ENCODE measurements at regions not wholly inside any gene's neighbourhood (a gene's known extent, or its start where the extent isn't known, plus 50 kb on each side); places are given as distances from the start of the nearest gene placed in this dataset.
"Not testable (repeated sequence)": the region's sequence is repeated elsewhere in the genome, so short reads cannot be mapped to it uniquely, and the experiment has no call there.

GRCh38 chrX:129158505-129158904 lies 364.8 kb downstream of the SMARCA1 start:
- DNase-seq, result no peak

DNA sequence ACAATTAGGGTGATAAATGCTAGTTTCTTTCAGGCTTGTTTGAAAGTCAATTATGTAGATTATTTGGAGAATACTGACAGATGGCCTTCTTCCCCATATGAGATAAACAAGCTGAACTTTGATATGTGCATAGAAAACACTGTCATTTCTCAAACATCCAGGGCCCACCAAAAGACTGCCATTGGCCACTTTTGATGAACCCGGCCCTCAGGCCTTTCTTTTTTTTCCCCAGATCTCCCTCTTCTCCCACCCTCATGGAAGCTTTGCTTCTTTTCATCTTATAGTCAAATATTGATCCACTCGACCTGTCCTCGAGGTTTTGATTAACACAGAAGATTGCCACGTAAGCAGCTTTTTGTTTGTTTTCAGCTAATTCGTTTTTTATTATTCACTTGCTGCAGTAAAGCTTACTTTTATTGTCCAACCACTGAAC lies 377.4 kb downstream of the SMARCA1 start:
- no peak for DNase-seq

GRCh38 chrX:129145385-129145784 lies 377.9 kb downstream of the SMARCA1 start:
- DNase-seq, result no peak

GRCh38 chrX:129144172-129145038 lies 378.9 kb downstream of the SMARCA1 start:
- no peak for DNase-seq

DNA sequence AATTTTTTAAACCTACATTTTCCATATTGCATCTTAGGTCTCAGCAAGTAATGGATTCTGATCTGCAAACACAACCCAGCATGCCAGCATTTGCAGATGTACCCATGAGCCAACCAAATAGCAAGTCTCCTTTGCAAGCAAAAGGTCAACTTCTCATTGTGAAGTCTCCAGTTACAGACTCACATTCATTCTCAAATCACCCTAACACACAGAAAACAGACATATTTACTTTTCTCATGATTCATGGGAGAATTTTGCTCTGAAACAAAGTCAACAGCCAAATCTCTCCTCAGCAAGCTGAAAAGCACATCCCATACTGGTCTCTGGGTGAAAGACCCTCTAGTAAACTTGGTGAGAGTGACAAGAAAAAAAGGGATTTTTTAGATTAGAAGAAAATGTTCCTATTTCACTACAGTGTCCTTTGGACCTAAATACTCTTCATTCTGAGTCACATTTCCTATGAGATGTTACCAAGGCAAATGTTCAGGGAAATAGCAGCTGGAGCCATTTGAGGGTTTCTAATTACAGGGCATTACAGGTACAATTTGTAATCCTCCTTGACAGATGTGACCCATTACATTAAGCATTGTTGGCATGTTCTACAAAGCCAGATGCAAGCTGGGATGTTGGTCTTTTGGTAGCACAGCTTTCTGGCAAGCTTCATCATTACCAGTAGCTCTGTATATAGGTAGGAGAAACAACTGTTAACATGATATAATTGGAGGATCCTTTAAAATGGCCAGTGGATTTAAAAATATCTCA lies 383.3 kb downstream of the SMARCA1 start:
- DNase-seq, result no peak

DNA sequence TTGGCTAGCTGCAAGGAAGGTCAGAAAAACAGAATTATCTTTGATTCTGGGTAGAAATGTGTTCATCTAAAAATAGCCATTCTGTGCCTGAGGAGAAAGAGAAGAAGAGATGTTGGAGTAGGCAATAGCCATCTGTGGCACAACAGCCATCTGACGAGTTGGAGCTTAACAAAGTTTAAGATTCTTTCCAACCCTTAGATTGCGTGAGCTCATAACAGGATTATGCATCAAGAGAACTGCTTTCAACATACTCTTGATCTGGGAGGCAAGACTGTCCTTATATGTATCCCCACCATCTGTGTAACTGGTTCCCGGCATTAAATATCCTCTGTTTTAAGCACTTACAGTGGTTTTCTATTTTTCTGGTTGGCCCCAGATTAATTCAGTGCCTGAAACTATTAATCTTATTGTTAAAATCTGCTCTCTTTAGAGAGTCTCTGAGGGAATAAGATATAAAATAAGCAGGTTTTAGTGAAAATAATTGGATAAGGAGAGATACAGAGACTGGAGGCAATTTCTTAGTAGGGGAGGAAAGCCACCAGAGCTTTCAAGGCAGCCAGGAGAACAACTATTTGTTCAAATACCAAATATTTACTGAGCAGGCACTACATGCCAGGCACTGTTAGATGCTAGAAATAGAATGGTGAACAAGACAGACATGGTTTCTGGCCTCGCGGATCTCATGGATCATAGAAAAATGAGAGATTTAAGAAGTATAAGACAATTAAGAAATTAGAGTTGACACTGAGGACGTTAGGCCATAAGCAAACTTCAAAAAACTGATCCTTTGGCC lies 398.0 kb downstream of the SMARCA1 start:
- no peak for DNase-seq

DNA sequence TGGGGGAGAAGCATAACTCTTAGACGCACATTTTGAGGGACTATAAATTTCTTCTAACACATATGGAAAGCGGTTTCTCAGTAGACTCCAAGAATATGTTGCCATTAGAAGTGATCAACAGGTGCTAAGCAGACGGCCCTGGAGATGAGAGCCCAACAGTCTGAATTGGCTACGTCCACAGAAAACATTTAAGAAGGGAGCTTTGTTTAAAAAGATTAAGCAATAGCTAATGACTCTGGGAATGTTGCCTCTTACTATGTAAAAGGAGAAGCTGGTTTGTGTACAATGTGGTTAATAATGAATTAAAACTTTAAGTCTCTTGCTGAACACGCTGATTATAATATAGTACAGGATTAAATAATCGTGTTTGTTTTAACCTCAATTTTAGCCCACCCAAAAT lies 399.5 kb downstream of the SMARCA1 start:
- DNase-seq, result no peak

- no peak for DNase-seq
Measured at GRCh38 chrX:129116676-129117470, 406.4 kb downstream of the SMARCA1 start.

GRCh38 chrX:129115935-129116334 lies 407.4 kb downstream of the SMARCA1 start:
- DNase-seq, result no peak

DNA sequence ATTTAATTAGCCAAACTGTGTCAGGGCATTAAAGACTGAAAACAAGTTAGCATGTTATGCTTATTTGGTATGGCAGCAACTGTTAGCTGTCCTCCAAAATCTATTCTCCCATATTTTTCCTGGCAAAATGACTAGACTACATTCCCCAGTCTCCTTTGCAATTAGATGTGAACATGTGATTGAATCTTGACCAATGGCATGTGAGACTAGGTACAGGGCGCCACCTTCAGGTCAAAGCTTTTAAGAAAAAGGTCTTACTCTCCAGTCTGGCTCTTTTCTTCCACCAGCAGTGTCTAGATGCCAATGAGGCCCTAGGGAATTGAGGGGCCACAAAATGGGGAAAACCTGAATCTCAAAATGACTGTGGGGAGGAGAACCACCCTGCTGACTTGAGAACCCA lies 408.2 kb downstream of the SMARCA1 start:
- no peak for DNase-seq

DNA sequence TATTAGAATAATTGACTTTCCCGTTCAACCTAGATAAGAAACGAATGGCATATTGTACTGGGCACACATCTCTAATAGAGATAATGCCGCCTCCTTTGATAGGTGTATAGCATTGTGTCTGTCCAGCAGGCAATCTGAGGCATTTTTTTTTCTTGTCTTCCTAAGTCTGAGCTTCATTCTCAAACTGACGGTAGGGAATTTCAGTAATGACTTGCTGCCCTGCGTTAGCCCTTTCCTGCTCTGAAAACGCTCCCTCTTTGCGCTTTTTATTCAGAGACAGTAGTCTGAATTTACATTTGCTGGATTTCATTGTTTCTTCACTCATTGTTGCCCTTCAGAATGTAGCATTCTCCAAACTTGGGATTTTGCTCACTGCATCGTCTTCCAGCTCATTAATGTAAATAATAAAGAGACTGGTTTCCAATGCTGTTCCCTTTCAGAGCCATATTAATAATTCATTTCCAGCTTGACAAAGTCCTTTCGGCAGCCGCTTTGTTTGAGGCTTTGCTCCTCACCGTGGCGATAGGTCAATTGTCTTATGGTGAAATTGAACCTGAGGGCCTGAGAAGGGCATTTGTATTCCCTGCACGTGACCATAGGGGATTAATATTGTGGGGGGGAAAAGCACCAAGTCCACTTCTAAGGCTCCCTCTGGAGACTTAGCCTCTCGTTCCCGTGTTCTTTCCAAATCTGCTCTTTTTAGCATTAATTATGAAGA lies 412.1 kb downstream of the SMARCA1 start:
- no peak for DNase-seq

- no peak for DNase-seq
Measured at GRCh38 chrX:129108936-129109335, 414.4 kb downstream of the SMARCA1 start.

DNA sequence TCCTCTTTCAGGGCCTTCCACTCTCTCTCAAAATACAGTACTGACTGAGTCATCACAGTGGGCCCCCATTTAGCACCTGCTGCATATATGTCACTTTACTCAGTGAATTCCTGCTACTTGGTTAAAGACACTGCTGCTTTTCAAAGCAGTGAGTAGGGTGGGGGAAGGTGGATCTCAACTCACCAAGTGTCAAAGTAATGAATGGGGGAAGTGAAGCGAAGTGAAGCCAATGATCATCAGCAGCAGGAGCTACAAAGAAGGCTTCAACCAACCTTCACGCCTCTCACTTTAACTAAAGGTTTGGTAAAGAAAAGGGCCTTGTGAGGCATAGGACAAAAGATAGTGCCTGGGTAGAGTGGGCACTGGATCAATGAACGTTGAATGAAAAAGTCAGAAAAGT lies 424.1 kb downstream of the SMARCA1 start:
- no peak for DNase-seq

DNA sequence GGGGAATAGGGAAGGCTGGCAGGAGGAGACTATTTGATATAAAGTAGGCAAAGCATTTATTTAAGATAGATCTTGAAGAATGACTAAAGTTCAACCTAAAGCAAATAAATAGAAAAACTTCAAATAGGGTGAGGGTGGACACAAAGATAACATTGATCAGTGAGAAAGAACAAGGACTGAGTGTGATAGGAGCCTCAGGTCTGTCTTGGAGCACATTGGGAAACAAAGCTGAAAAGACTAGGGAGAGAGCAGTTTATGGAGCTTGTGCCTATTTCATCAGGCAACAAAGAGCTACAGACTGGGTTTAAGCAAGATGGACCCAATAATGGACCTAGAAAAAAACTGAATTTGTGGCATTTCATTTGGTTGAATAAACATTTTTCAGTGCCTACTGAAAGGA lies 425.6 kb downstream of the SMARCA1 start:
- DNase-seq, result no peak

DNA sequence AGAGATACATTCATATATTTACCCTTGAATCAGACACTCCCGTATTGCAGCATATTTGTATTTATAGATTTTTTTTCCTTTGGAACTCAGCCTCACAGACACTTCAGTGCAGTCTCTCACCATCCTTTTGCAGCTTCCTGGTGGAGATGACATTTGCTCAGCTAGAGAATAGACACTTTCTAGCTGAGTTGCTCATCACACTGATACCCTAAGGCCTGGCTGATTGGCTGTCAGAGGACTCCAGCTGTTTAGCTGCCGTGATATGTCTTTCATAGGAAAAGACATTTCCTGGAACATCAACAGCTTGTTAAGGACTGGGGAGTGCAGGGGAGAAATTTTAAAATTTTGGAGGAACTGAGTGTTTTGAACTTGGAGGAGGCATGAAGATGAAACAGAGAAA lies 429.6 kb downstream of the SMARCA1 start:
- no peak for DNase-seq

- DNase-seq, result no peak
Measured at GRCh38 chrX:129092757-129093156, 430.5 kb downstream of the SMARCA1 start.

DNA sequence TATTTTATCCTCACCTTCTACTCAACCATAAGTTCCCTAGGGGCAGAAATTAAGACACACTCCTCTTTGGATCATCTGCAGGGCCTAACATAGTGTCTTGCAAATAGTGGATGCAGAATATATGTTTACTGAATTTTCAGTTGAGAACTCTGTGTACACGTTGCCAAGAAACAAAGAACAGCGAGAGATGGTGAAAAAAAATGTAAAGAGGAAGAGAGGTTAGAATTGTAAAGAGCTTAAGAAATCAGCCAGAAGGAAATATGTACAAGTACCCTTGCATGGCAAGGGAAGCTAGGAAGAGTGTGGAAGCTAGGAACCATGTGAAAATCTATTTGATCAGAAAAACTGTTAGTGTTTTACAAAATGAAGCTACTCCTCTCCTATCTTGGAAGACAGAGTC lies 431.0 kb downstream of the SMARCA1 start:
- DNase-seq, result no peak

GRCh38 chrX:129091097-129091496 lies 432.2 kb downstream of the SMARCA1 start:
- no peak for DNase-seq

- no peak for DNase-seq
Measured at GRCh38 chrX:129086802-129087201, 436.5 kb downstream of the SMARCA1 start.

DNA sequence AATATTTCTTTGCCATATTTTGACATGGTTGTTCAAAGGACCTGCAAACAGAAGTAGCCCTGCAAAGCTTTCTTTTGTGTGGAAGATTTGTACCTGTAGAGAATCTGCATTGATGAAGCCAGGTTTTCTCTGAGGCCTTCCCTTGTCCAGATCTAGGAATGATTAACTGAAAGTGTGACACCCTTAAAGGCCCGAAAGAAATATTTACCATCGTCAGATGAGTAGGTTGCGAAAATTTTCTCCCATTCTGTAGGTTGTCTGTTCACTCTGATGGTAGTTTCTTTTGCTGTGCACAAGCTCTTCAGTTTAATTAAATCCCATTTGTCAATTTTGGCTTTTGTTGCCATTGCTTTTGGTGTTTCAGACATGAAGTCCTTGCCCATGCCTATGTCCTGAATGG lies 439.0 kb downstream of the SMARCA1 start:
- DNase-seq, result not testable (repeated sequence)

DNA sequence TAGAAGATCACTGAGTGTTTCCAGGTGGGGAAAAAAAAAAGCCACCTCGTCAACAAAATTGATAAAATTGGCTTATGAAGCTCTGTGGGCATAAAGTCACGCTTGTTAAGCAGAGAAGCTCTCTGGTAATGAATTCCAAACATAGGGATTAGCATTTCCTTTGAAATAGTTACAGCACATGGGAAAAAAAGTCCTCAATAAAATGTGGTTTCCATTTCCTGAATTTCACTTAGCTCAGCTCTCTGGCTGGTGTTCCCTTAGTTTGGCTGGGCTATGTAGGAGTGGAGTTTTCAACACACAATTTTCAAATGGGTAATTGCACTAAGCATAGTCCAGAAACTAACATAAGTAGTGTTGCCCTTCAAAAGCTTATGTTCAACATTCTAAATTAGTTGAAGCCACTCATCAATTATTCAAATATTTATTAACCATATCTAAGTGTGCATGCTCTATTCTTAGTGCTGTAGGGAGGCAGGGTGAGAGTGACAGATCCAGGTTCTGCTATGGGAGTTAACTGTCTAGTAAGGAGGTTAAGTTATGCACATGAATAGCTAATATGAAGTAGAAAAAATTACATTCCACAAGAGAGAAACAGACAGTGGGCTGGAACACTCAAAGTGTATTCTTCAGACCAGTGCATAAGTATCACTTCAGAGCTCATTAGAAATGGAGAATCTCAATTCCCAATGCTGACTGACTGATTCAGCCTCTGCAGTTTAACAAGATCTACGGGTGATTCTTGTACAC lies 445.7 kb downstream of the SMARCA1 start:
- DNase-seq, result no peak
